ENCODE measurements at regions not wholly inside any gene's neighbourhood (a gene's known extent, or its start where the extent isn't known, plus 50 kb on each side); places are given as distances from the start of the nearest gene placed in this dataset.

GRCh38 chr15:92829875-92830274 is 70.2 kb upstream of the CHD2 start:
- TF ChIP-seq POLR2A (IDR thresholded peaks at IDR 0.05; ENCODE audit: low read depth, low read length): no peak
- TF ChIP-seq SMC3 (IDR thresholded peaks at IDR 0.05; ENCODE audit: low read depth, low read length): no peak
- TF ChIP-seq RAD21 (IDR thresholded peaks at IDR 0.05; ENCODE audit: low read length): no peak
- TF ChIP-seq USF2 (IDR thresholded peaks at IDR 0.05; ENCODE audit: low read depth, low read length): no peak
- no peak for TF ChIP-seq MAZ (IDR thresholded peaks at IDR 0.05; ENCODE audit: borderline replicate concordance, low read depth, low read length)
- TF ChIP-seq CTCF (conservative IDR thresholded peaks at IDR 0.05; ENCODE audit: low read depth, low read length): no peak
- TF ChIP-seq CEBPB (IDR thresholded peaks at IDR 0.05; ENCODE audit: low read depth, low read length): no peak
